H9 (cell line): ENCODE measurements at regions not wholly inside any gene's neighbourhood (a gene's known extent, or its start where the extent isn't known, plus 50 kb on each side); places are given as distances from the start of the nearest gene placed in this dataset.

Experiments used
- DNase-seq: peaks from one replicate; pipeline ENCODE4 v3.0.0-alpha.2; 2017
- H2AFZ ChIP-seq: one replicate; pipeline ENCODE4 v1.6.1; 2013; ENCODE audit warnings: mild to moderate bottlenecking, low read length, control low read depth, moderate library complexity
- H2AK5ac ChIP-seq: 2 replicates; pipeline ENCODE4 v1.6.1; 2013; ENCODE audit warnings: low read length, control low read depth, mixed read lengths; ENCODE audit not compliant: insufficient read length
- H2BK120ac ChIP-seq: one replicate; pipeline ENCODE4 v1.6.1; 2013; ENCODE audit warnings: low read depth, mild to moderate bottlenecking, low read length, control low read depth, inconsistent platforms; ENCODE audit not compliant: poor library complexity, severe bottlenecking
- H2BK12ac ChIP-seq: 2 replicates; pipeline ENCODE4 v1.6.1; 2013; ENCODE audit warnings: low read length, control low read depth, mixed read lengths, low read depth; ENCODE audit not compliant: insufficient read length
- H2BK15ac ChIP-seq: 2 replicates; pipeline ENCODE4 v1.6.1; 2013; ENCODE audit warnings: low read depth, low read length, control low read depth
- H2BK20ac ChIP-seq: one replicate; pipeline ENCODE4 v1.6.1; 2013; ENCODE audit warnings: low read depth, mild to moderate bottlenecking, low read length, control low read depth, inconsistent platforms; ENCODE audit not compliant: poor library complexity, severe bottlenecking
- H2BK5ac ChIP-seq: 2 replicates; pipeline ENCODE4 v1.6.1; 2013; ENCODE audit warnings: low read length, control low read depth, mixed read lengths; ENCODE audit not compliant: insufficient read length
- H3K14ac ChIP-seq: 2 replicates; pipeline ENCODE4 v1.6.1; 2013; ENCODE audit warnings: low read length, control low read depth; ENCODE audit not compliant: insufficient read depth
- H3K18ac ChIP-seq: 2 replicates; pipeline ENCODE4 v1.6.1; 2013; ENCODE audit warnings: low read depth, mild to moderate bottlenecking, mixed read lengths, low read length, control low read depth; ENCODE audit not compliant: insufficient read length
- H3K23ac ChIP-seq: 2 replicates; pipeline ENCODE4 v1.6.1; 2013; ENCODE audit warnings: low read length, control low read depth, mixed read lengths, low read depth; ENCODE audit not compliant: insufficient read length
- H3K23me2 ChIP-seq: 2 replicates; pipeline ENCODE4 v1.6.1; 2013; ENCODE audit warnings: low read depth, mild to moderate bottlenecking, mixed read lengths, low read length, control low read depth; ENCODE audit not compliant: insufficient read length, poor library complexity, severe bottlenecking
- H3K27ac ChIP-seq: 2 replicates; pipeline ENCODE4 v1.5.1; 2013; ENCODE audit warnings: low read length, control low read depth, mixed read lengths, low read depth; ENCODE audit not compliant: insufficient read length
- H3K27me3 ChIP-seq: 2 replicates; pipeline ENCODE4 v1.6.1; 2013; ENCODE audit warnings: low read length, control low read depth, inconsistent platforms; ENCODE audit not compliant: insufficient read depth
- H3K4ac ChIP-seq: 2 replicates; pipeline ENCODE4 v1.6.1; 2013; ENCODE audit warnings: low read depth, mild to moderate bottlenecking, control low read depth, inconsistent platforms, low read length, moderate library complexity
- H3K4me1 ChIP-seq: 2 replicates; pipeline ENCODE4 v1.6.1; 2013; ENCODE audit warnings: low read length, control low read depth, inconsistent platforms; ENCODE audit not compliant: insufficient read depth
- H3K4me2 ChIP-seq: 2 replicates; pipeline ENCODE4 v1.6.1; 2013; ENCODE audit warnings: low read length, control low read depth, mixed read lengths; ENCODE audit not compliant: insufficient read length, insufficient read depth
- H3K56ac ChIP-seq: 2 replicates; pipeline ENCODE4 v1.6.1; 2013; ENCODE audit warnings: low read depth, mild to moderate bottlenecking, mixed read lengths, low read length, control low read depth; ENCODE audit not compliant: insufficient read length
- H3K79me1 ChIP-seq: 2 replicates; pipeline ENCODE4 v1.6.1; 2013; ENCODE audit warnings: low read depth, mild to moderate bottlenecking, moderate library complexity, low read length, control low read depth, inconsistent platforms; ENCODE audit not compliant: insufficient read depth, poor library complexity, severe bottlenecking
- H3K79me2 ChIP-seq: 2 replicates; pipeline ENCODE4 v1.6.1; 2013; ENCODE audit warnings: low read length, control low read depth, inconsistent platforms; ENCODE audit not compliant: insufficient read depth
- H3K9ac ChIP-seq: 2 replicates; pipeline ENCODE4 v1.6.1; 2013; ENCODE audit warnings: low read length, control low read depth, mixed read lengths; ENCODE audit not compliant: insufficient read length; ENCODE audit errors: extremely low read depth
- H3K9me3 ChIP-seq: one replicate; pipeline ENCODE4 v1.6.1; 2013; ENCODE audit warnings: low read depth, low read length, inconsistent platforms; ENCODE audit not compliant: control insufficient read depth
- H3T11ph ChIP-seq: one replicate; pipeline ENCODE4 v1.6.1; 2013; ENCODE audit warnings: mild to moderate bottlenecking, low read length, control low read depth, inconsistent platforms
- H4K20me1 ChIP-seq: one replicate; pipeline ENCODE4 v1.6.1; 2013; ENCODE audit not compliant: control insufficient read depth, insufficient read length, insufficient read depth
- H4K5ac ChIP-seq: 2 replicates; pipeline ENCODE4 v1.6.1; 2013; ENCODE audit warnings: low read depth, mild to moderate bottlenecking, mixed read lengths, low read length, control low read depth; ENCODE audit not compliant: insufficient read length
- H4K8ac ChIP-seq: replicated peaks from 2 replicates; pipeline ENCODE4 v1.6.1; 2013; ENCODE audit warnings: low read length, control low read depth, mixed read lengths, low read depth; ENCODE audit not compliant: insufficient read length
- H4K91ac ChIP-seq: 2 replicates; pipeline ENCODE4 v1.6.1; 2013; ENCODE audit warnings: low read depth, mild to moderate bottlenecking, moderate library complexity, mixed read lengths, low read length, control low read depth; ENCODE audit not compliant: insufficient read length
- H3K27ac Mint-ChIP-seq, 3 experiments: 2 replicates in 2 of 3; 3 replicates in 1 of 3; pipeline ENCODE4 v1.8.0; 2020 to 2021; ENCODE audit warnings: mixed read lengths in 3 of 3, mild to moderate bottlenecking in 1 of 3, moderate library complexity in 1 of 3
- H3K27me3 Mint-ChIP-seq: 2 replicates; pipeline ENCODE4 v1.8.0; 2021; ENCODE audit warnings: low read depth, mild to moderate bottlenecking, moderate library complexity, mixed read lengths
- H3K36me3 Mint-ChIP-seq, 3 experiments: 2 replicates in 2 of 3; 3 replicates in 1 of 3; pipeline ENCODE4 v1.8.0; 2020 to 2021; ENCODE audit warnings: low read depth in 3 of 3, mixed read lengths in 3 of 3; ENCODE audit not compliant: insufficient read depth in 1 of 3
- H3K4me1 Mint-ChIP-seq, 2 experiments: 2 replicates each; pipeline ENCODE4 v1.8.0; 2020; ENCODE audit warnings: mixed read lengths in 2 of 2
- H3K4me3 Mint-ChIP-seq, 2 experiments: 2 replicates in 1 of 2; 3 replicates in 1 of 2; pipeline ENCODE4 v1.8.0; 2020 to 2021; ENCODE audit warnings: mild to moderate bottlenecking in 2 of 2, mixed read lengths in 2 of 2, moderate library complexity in 1 of 2
- H3K9me3 Mint-ChIP-seq, 2 experiments: 2 replicates in 1 of 2; 3 replicates in 1 of 2; pipeline ENCODE4 v1.8.0; 2020; ENCODE audit warnings: mild to moderate bottlenecking in 2 of 2, mixed read lengths in 2 of 2, moderate library complexity in 1 of 2
- CTCF ChIP-seq: fragments of 200-600 bp; sonication (generic); conservative IDR thresholded peaks from 3 replicates; pipeline ENCODE4 v1.8.0; 2021; ENCODE audit warnings: antibody characterized with exemption, mild to moderate bottlenecking
- WGBS: extraction: QIAGEN DNeasy Blood & Tissue Kit; methylation state at CpG from one replicate; pipeline ENCODE4 v1.1.7; 2013; ENCODE audit warnings: missing lambda C conversion rate, low lambda C conversion rate, mixed read lengths; ENCODE audit not compliant: insufficient read length; ENCODE audit errors: extremely low coverage; 5-methylcytosine and 5-hydroxymethylcytosine counted together

- H3T11ph ChIP-seq, result no peak overlapping the region
- no peak overlapping the region for H4K91ac ChIP-seq
- no CpG with 5 or more reads among the region's 47 CpGs for whole genome bisulfite sequencing
- H2BK20ac ChIP-seq, result no peak overlapping the region
- Mint-ChIP-seq H3K9me3 (peaks cover 97 to 98% of the 10 kb centered on the region in 2 experiments), H3K27ac (no peak overlapping the region), H3K4me1 (no peaks in the 10 kb centered on the region), H3K4me3 (no peak overlapping the region), H3K27me3 (peaks cover 3% of the 10 kb centered on the region; the same call in 1 of the 2 replicates), H3K36me3 (peaks cover 10 to 44% (median 33%) of the 10 kb centered on the region in 3 experiments)
- no peak overlapping the region for H4K5ac ChIP-seq
- no peak overlapping the region for H3K4ac ChIP-seq
- DNase-seq, result no peak
- no peak overlapping the region for H2AK5ac ChIP-seq
- no peak overlapping the region for H3K4me2 ChIP-seq
- H3K79me1 ChIP-seq, result no peaks in the 10 kb centered on the region
- H2BK120ac ChIP-seq, result no peak overlapping the region
- H3K4me1 ChIP-seq, result no peaks in the 10 kb centered on the region
- H3K23ac ChIP-seq, result no peak overlapping the region
- TF ChIP-seq CTCF, result no peak
- no peak overlapping the region for H3K14ac ChIP-seq
- no peak overlapping the region for H3K9ac ChIP-seq
- H3K9me3 ChIP-seq, result peaks cover 83% of the 10 kb centered on the region
- no peak overlapping the region for H2BK15ac ChIP-seq
- H3K27ac ChIP-seq, result no peak overlapping the region
- H3K23me2 ChIP-seq, result no peaks in the 10 kb centered on the region
- H3K79me2 ChIP-seq, result no peaks in the 10 kb centered on the region
- no peak overlapping the region for H3K18ac ChIP-seq
- no peak overlapping the region for H4K8ac ChIP-seq
- no peak overlapping the region for H2BK5ac ChIP-seq
- H3K27me3 ChIP-seq, result no peaks in the 10 kb centered on the region
- no peak overlapping the region for H2AFZ ChIP-seq
- H4K20me1 ChIP-seq, result no peaks in the 10 kb centered on the region
- no peak overlapping the region for H3K56ac ChIP-seq
- H2BK12ac ChIP-seq, result no peak overlapping the region
Measured at GRCh38 chr1:143661418-143662101, 310.2 kb downstream of the FAM72C start.
